WTC11 (cell line): ENCODE measurements at regions not wholly inside any gene's neighbourhood (a gene's known extent, or its start where the extent isn't known, plus 50 kb on each side); places are given as distances from the start of the nearest gene placed in this dataset.

Experiments
- ATAC-seq: fragments of 200-7000 bp; cut with Tn5 transposase; 2 replicates; pipeline ENCODE4 v1.10.0; 2021; ENCODE audit warnings: mild to moderate bottlenecking, moderate library complexity
- CTCF ChIA-PET: fragments of 300-600 bp; sonication (Branson Sonifier 250); formaldehyde crosslinking; loops from one replicate; lab custom pipeline; 2021; ENCODE audit warnings: antibody characterized with exemption; lab: Charles Lee
- POLR2A ChIA-PET: fragments of 350-600 bp; sonication (Branson Sonifier 250); formaldehyde crosslinking; loops from one replicate; lab custom pipeline; 2021; ENCODE audit warnings: antibody characterized with exemption; lab: Charles Lee
- DNase-seq: peaks from one replicate; pipeline ENCODE4 v3.0.0; 2021; ENCODE audit warnings: low spot score
- H3K27ac Mint-ChIP-seq: 2 replicates; pipeline ENCODE4 v1.8.0; 2021; ENCODE audit warnings: mixed read lengths
- H3K27me3 Mint-ChIP-seq: 2 replicates; pipeline ENCODE4 v1.8.0; 2021; ENCODE audit warnings: low read depth, mild to moderate bottlenecking, moderate library complexity, mixed read lengths
- H3K36me3 Mint-ChIP-seq: 2 replicates; pipeline ENCODE4 v1.8.0; 2021; ENCODE audit warnings: mixed read lengths
- H3K4me1 Mint-ChIP-seq: 2 replicates; pipeline ENCODE4 v1.8.0; 2022; ENCODE audit warnings: mixed read lengths
- H3K4me3 Mint-ChIP-seq: 2 replicates; pipeline ENCODE4 v1.8.0; 2021; ENCODE audit warnings: mild to moderate bottlenecking, moderate library complexity, mixed read lengths
- H3K9me3 Mint-ChIP-seq: 2 replicates; pipeline ENCODE4 v1.8.0; 2021; ENCODE audit warnings: mixed read lengths
- ELF4 ChIP-seq: sonication (generic); formaldehyde crosslinking; IDR thresholded peaks from 2 replicates; pipeline ENCODE4 v1.8.1; 2022; ENCODE audit warnings: low read depth, mild to moderate bottlenecking, moderate library complexity, missing genetic modification reagents
- HMGA2 ChIP-seq: fragments of 250-450 bp; sonication (Bioruptor Pico); IDR thresholded peaks from 2 replicates; pipeline ENCODE4 v1.4.0; 2021; ENCODE audit warnings: mild to moderate bottlenecking, moderate library complexity
- RELA ChIP-seq: sonication (generic); formaldehyde crosslinking; IDR thresholded peaks from 2 replicates; pipeline ENCODE4 v1.8.1; 2022; ENCODE audit warnings: missing genetic modification reagents, mild to moderate bottlenecking, borderline replicate concordance
- TF ChIP-seq, protein P1 (sequence below): sonication (generic); formaldehyde crosslinking; conservative IDR thresholded peaks from 2 replicates; pipeline ENCODE4 v1.8.1; 2023; ENCODE audit warnings: mild to moderate bottlenecking, low read depth, missing genetic modification reagents, moderate library complexity
- TF ChIP-seq, protein P2 (sequence below): sonication (generic); formaldehyde crosslinking; IDR thresholded peaks from 2 replicates; pipeline ENCODE4 v1.8.0; 2023; ENCODE audit warnings: mild to moderate bottlenecking, missing genetic modification reagents
- TF ChIP-seq, protein P3 (sequence below): sonication (generic); formaldehyde crosslinking; IDR thresholded peaks from 2 replicates; pipeline ENCODE4 v1.8.1; 2022; ENCODE audit warnings: low read depth, mild to moderate bottlenecking, moderate library complexity, missing genetic modification reagents, borderline replicate concordance
- TF ChIP-seq, protein P4 (sequence below): sonication (generic); formaldehyde crosslinking; IDR thresholded peaks from 2 replicates; pipeline ENCODE4 v1.8.1; 2023; ENCODE audit warnings: mild to moderate bottlenecking, missing genetic modification reagents, borderline replicate concordance
- TF ChIP-seq, protein P5 (sequence below): sonication (generic); formaldehyde crosslinking; IDR thresholded peaks from 2 replicates; pipeline ENCODE4 v1.8.1; 2023; ENCODE audit warnings: mild to moderate bottlenecking, missing genetic modification reagents, moderate library complexity
- TF ChIP-seq, protein P6 (sequence below): fragments of 250-450 bp; sonication (Bioruptor Pico); IDR thresholded peaks from 2 replicates; pipeline ENCODE4 v1.9.0; 2021; ENCODE audit warnings: mild to moderate bottlenecking
- TF ChIP-seq, protein P7 (sequence below): sonication (generic); formaldehyde crosslinking; IDR thresholded peaks from 2 replicates; pipeline ENCODE4 v1.8.1; 2023; ENCODE audit warnings: mild to moderate bottlenecking, missing genetic modification reagents, moderate library complexity

DNA sequence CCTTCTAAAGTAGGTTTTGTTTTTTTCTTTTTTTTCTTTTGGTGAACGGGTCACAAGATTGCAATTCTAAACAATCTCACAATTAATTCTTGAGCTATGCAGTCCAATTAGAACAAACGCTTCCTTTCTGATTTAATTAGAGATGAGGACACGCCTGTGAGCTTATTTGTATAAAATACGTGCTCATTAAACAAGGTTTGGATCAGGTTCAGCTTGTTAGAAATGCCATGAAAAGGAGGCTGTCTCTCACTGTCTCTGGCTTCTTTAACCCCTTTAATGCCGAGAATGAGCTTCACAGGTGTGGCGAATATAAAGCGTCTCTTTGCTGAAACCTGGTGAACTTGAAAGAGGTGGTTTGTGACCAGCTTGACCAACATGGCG lies 191.8 kb downstream of the GAS1 start (continued):
- TF ChIP-seq, protein P1, sequence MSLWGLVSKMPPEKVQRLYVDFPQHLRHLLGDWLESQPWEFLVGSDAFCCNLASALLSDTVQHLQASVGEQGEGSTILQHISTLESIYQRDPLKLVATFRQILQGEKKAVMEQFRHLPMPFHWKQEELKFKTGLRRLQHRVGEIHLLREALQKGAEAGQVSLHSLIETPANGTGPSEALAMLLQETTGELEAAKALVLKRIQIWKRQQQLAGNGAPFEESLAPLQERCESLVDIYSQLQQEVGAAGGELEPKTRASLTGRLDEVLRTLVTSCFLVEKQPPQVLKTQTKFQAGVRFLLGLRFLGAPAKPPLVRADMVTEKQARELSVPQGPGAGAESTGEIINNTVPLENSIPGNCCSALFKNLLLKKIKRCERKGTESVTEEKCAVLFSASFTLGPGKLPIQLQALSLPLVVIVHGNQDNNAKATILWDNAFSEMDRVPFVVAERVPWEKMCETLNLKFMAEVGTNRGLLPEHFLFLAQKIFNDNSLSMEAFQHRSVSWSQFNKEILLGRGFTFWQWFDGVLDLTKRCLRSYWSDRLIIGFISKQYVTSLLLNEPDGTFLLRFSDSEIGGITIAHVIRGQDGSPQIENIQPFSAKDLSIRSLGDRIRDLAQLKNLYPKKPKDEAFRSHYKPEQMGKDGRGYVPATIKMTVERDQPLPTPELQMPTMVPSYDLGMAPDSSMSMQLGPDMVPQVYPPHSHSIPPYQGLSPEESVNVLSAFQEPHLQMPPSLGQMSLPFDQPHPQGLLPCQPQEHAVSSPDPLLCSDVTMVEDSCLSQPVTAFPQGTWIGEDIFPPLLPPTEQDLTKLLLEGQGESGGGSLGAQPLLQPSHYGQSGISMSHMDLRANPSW: no peak
- TF ChIP-seq RELA (CRISPR knock-in tag) (no peak), HMGA2 (CRISPR knock-in tag) (no peak)
- TF ChIP-seq, protein P2, sequence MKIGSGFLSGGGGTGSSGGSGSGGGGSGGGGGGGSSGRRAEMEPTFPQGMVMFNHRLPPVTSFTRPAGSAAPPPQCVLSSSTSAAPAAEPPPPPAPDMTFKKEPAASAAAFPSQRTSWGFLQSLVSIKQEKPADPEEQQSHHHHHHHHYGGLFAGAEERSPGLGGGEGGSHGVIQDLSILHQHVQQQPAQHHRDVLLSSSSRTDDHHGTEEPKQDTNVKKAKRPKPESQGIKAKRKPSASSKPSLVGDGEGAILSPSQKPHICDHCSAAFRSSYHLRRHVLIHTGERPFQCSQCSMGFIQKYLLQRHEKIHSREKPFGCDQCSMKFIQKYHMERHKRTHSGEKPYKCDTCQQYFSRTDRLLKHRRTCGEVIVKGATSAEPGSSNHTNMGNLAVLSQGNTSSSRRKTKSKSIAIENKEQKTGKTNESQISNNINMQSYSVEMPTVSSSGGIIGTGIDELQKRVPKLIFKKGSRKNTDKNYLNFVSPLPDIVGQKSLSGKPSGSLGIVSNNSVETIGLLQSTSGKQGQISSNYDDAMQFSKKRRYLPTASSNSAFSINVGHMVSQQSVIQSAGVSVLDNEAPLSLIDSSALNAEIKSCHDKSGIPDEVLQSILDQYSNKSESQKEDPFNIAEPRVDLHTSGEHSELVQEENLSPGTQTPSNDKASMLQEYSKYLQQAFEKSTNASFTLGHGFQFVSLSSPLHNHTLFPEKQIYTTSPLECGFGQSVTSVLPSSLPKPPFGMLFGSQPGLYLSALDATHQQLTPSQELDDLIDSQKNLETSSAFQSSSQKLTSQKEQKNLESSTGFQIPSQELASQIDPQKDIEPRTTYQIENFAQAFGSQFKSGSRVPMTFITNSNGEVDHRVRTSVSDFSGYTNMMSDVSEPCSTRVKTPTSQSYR (CRISPR knock-in tag): no peak
- TF ChIP-seq, protein P3, sequence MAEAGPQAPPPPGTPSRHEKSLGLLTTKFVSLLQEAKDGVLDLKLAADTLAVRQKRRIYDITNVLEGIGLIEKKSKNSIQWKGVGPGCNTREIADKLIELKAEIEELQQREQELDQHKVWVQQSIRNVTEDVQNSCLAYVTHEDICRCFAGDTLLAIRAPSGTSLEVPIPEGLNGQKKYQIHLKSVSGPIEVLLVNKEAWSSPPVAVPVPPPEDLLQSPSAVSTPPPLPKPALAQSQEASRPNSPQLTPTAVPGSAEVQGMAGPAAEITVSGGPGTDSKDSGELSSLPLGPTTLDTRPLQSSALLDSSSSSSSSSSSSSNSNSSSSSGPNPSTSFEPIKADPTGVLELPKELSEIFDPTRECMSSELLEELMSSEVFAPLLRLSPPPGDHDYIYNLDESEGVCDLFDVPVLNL: no peak

DNA sequence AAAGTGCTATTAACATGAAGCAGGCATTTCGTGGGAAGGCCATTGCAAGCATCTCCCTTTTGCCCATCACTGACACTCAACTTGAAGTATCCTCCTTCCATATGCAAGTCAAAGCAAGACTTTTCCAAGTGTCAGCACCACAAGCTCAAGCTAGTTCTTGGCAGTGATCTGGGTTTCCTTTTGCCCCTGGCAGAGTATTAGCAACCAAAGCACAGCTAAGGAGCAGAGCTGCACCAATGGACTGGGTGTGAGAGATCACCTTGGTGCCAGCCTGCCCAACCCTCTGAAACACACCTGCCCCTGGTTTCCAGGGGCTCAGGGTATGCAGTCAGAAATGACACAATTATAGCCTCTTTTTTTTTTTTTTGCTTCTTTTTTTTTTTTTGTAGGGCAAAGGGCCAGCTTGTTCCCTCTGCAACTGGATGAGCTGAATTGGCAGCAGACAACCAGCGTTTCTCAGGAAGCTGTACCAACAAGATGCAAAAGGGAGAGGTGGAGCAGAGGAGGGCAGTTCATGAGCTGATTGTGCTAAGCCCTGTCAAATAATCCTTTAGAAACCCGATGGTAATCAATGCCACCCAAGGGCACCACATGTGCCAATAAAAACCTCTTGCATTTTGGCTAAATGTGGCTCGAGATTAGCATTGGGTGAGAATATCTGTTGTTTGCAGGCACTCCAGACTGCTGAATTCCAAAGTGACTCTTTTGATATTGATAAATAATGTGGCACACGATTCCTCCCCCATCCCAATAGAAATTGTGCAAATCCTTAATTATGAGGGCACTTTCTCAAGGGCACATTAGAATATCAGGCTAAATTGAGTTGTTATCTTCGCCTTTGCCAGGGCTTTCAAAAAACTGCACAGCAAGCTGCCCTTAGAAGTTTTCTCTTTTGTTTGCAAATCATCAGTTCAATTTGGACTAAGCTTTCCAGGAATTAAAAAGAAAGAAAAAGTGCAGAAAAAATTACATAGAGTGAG lies 192.4 kb downstream of the GAS1 start:
- ChIA-PET CTCF (interaction anchor here (1.2 kb wide), 1 partner anchor 47 kb away, joined by 3 read pairs; no protein-coding TSS in a partner anchor), POLR2A (no interaction called here)
- TF ChIP-seq, protein P4, sequence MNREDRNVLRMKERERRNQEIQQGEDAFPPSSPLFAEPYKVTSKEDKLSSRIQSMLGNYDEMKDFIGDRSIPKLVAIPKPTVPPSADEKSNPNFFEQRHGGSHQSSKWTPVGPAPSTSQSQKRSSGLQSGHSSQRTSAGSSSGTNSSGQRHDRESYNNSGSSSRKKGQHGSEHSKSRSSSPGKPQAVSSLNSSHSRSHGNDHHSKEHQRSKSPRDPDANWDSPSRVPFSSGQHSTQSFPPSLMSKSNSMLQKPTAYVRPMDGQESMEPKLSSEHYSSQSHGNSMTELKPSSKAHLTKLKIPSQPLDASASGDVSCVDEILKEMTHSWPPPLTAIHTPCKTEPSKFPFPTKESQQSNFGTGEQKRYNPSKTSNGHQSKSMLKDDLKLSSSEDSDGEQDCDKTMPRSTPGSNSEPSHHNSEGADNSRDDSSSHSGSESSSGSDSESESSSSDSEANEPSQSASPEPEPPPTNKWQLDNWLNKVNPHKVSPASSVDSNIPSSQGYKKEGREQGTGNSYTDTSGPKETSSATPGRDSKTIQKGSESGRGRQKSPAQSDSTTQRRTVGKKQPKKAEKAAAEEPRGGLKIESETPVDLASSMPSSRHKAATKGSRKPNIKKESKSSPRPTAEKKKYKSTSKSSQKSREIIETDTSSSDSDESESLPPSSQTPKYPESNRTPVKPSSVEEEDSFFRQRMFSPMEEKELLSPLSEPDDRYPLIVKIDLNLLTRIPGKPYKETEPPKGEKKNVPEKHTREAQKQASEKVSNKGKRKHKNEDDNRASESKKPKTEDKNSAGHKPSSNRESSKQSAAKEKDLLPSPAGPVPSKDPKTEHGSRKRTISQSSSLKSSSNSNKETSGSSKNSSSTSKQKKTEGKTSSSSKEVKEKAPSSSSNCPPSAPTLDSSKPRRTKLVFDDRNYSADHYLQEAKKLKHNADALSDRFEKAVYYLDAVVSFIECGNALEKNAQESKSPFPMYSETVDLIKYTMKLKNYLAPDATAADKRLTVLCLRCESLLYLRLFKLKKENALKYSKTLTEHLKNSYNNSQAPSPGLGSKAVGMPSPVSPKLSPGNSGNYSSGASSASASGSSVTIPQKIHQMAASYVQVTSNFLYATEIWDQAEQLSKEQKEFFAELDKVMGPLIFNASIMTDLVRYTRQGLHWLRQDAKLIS (CRISPR knock-in tag): no peak
- TF ChIP-seq, protein P5, sequence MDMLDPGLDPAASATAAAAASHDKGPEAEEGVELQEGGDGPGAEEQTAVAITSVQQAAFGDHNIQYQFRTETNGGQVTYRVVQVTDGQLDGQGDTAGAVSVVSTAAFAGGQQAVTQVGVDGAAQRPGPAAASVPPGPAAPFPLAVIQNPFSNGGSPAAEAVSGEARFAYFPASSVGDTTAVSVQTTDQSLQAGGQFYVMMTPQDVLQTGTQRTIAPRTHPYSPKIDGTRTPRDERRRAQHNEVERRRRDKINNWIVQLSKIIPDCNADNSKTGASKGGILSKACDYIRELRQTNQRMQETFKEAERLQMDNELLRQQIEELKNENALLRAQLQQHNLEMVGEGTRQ (CRISPR knock-in tag): no peak
- TF ChIP-seq, protein P6, sequence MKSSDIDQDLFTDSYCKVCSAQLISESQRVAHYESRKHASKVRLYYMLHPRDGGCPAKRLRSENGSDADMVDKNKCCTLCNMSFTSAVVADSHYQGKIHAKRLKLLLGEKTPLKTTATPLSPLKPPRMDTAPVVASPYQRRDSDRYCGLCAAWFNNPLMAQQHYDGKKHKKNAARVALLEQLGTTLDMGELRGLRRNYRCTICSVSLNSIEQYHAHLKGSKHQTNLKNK (CRISPR knock-in tag): no peak
- TF ChIP-seq ELF4 (CRISPR knock-in tag): no peak
- TF ChIP-seq, protein P7, sequence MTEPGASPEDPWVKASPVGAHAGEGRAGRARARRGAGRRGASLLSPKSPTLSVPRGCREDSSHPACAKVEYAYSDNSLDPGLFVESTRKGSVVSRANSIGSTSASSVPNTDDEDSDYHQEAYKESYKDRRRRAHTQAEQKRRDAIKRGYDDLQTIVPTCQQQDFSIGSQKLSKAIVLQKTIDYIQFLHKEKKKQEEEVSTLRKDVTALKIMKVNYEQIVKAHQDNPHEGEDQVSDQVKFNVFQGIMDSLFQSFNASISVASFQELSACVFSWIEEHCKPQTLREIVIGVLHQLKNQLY (CRISPR knock-in tag): no peak
- Mint-ChIP-seq H3K4me3 (no peak overlapping the region), H3K27me3 (no peaks in the 10 kb centered on the region), H3K27ac (no peak overlapping the region), H3K4me1 (no peaks in the 10 kb centered on the region), H3K36me3 (no peaks in the 10 kb centered on the region), H3K9me3 (no peaks in the 10 kb centered on the region)
- ATAC-seq: no peak
- no peak for DNase-seq
